Loucy (cell line): ENCODE measurements at regions not wholly inside any gene's neighbourhood (a gene's known extent, or its start where the extent isn't known, plus 50 kb on each side); places are given as distances from the start of the nearest gene placed in this dataset.

Source experiments
- H2AFZ ChIP-seq: fragments of 200-600 bp; sonication (generic); 2 replicates; pipeline ENCODE4 v1.6.0; 2016; ENCODE audit warnings: antibody characterized with exemption, mild to moderate bottlenecking, low read length, moderate library complexity
- H3F3A ChIP-seq: fragments of 200-600 bp; 2 replicates; pipeline ENCODE4 v1.6.0; 2016; ENCODE audit warnings: antibody characterized with exemption, low read depth, mild to moderate bottlenecking
- H3K27me3 ChIP-seq: fragments of 200-600 bp; sonication (generic); 2 replicates; pipeline ENCODE4 v1.6.1; 2014; ENCODE audit warnings: low read length, mild to moderate bottlenecking; ENCODE audit not compliant: insufficient read depth, poor library complexity, severe bottlenecking
- H3K36me3 ChIP-seq: fragments of 200-600 bp; sonication (generic); 2 replicates; pipeline ENCODE4 v1.6.1; 2016; ENCODE audit warnings: low read length; ENCODE audit not compliant: insufficient read depth
- H3K4me1 ChIP-seq: fragments of 200-600 bp; sonication (generic); 2 replicates; pipeline ENCODE4 v1.5.1; 2014; ENCODE audit warnings: low read length, mild to moderate bottlenecking; ENCODE audit not compliant: insufficient read depth, poor library complexity, severe bottlenecking
- H3K4me2 ChIP-seq: fragments of 200-600 bp; sonication (generic); 2 replicates; pipeline ENCODE4 v1.6.0; 2014; ENCODE audit warnings: antibody characterized with exemption, low read length, low read depth, mild to moderate bottlenecking; ENCODE audit not compliant: poor library complexity, severe bottlenecking
- H3K4me3 ChIP-seq: fragments of 200-600 bp; sonication (generic); 2 replicates; pipeline ENCODE4 v1.5.1; 2014; ENCODE audit warnings: low read length, mild to moderate bottlenecking, mixed read lengths; ENCODE audit not compliant: poor library complexity, severe bottlenecking
- H3K79me2 ChIP-seq: fragments of 200-600 bp; sonication (generic); 2 replicates; pipeline ENCODE4 v1.6.1; 2014; ENCODE audit warnings: low read length; ENCODE audit not compliant: insufficient read depth
- H3K9ac ChIP-seq: fragments of 200-600 bp; sonication (generic); 2 replicates; pipeline ENCODE4 v1.6.0; 2014; ENCODE audit warnings: mild to moderate bottlenecking, low read depth, low read length, moderate library complexity; ENCODE audit not compliant: poor library complexity, severe bottlenecking
- H3K9me2 ChIP-seq: fragments of 200-600 bp; sonication (generic); replicated peaks from 2 replicates; pipeline ENCODE4 v1.6.1; 2016; ENCODE audit warnings: low read depth, low read length, mixed read lengths
- H3K9me3 ChIP-seq: fragments of 200-600 bp; sonication (generic); 2 replicates; pipeline ENCODE4 v1.6.1; 2014; ENCODE audit warnings: mild to moderate bottlenecking, antibody characterized with exemption, low read length, low read depth; ENCODE audit not compliant: insufficient read depth
- H4K20me1 ChIP-seq: fragments of 200-600 bp; sonication (generic); 2 replicates; pipeline ENCODE4 v1.6.0; 2014; ENCODE audit warnings: antibody characterized with exemption, low read length, mild to moderate bottlenecking; ENCODE audit not compliant: insufficient read depth, poor library complexity, severe bottlenecking
- EZH2phosphoT487 ChIP-seq: fragments of 200-600 bp; IDR thresholded peaks from 2 replicates; pipeline ENCODE4 v1.6.1; 2018; ENCODE audit warnings: antibody characterized with exemption, mild to moderate bottlenecking, moderate library complexity, borderline replicate concordance
- TF ChIP-seq, protein P1 (sequence below): fragments of 200-600 bp; sonication (generic); conservative IDR thresholded peaks from 2 replicates; pipeline ENCODE4 v1.5.1; 2014; ENCODE audit warnings: mild to moderate bottlenecking, antibody characterized with exemption, low read length

DNA sequence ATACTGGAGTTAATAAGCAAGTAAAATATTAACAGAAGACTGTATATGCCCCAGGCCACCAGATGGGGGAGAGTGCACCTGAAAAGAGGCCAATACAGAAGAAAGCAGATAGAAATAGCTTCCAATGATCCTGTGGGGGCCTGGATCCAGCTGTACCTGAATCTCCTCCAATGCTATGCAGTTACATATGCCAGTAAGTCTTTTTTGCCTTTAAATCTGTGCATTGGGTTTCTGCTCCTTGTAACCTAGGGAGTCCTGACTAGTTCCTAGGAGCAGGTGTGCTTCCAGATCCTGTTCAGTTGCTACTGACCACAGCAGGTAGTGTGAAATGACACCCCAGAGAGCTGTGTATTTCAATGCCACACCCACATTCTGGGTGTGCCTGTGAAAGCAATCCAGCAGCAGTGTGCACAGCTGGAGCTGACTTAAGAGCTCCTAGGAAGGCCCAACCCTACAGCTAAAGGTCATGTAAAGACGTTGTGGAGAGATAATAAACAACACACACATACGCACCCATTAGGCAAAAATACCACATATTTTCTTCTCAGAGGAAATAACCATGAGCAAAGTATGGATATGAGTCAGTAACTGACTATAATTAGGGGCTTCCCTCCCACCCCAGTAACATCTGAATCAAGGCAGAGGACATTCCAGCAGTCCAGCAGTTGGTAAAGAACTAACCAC lies 62.2 kb upstream of the AKAP13 start:
- H3K9me2 ChIP-seq = no peaks in the 10 kb centered on the region
- 0 out of 2 replicates have a peak, but pooled peaks cover 3% of the 10 kb centered on the region for H3F3A ChIP-seq
- H3K79me2 ChIP-seq = no peaks in the 10 kb centered on the region
- no peak overlapping the region for H3K4me3 ChIP-seq
- no peaks in the 10 kb centered on the region for H4K20me1 ChIP-seq
- H2AFZ ChIP-seq = no peak overlapping the region
- peak overlapping the region; percentile 35 for H3K4me2 ChIP-seq
- no peaks in the 10 kb centered on the region for H3K27me3 ChIP-seq
- H3K9me3 ChIP-seq = 0 out of 2 replicates have a peak, but pooled peaks cover 3% of the 10 kb centered on the region
- H3K36me3 ChIP-seq = no peaks in the 10 kb centered on the region
- peaks cover 34% of the 10 kb centered on the region for H3K4me1 ChIP-seq
- no peak overlapping the region for H3K9ac ChIP-seq
- TF ChIP-seq EZH2phosphoT487 = no peak
- TF ChIP-seq, protein P1, sequence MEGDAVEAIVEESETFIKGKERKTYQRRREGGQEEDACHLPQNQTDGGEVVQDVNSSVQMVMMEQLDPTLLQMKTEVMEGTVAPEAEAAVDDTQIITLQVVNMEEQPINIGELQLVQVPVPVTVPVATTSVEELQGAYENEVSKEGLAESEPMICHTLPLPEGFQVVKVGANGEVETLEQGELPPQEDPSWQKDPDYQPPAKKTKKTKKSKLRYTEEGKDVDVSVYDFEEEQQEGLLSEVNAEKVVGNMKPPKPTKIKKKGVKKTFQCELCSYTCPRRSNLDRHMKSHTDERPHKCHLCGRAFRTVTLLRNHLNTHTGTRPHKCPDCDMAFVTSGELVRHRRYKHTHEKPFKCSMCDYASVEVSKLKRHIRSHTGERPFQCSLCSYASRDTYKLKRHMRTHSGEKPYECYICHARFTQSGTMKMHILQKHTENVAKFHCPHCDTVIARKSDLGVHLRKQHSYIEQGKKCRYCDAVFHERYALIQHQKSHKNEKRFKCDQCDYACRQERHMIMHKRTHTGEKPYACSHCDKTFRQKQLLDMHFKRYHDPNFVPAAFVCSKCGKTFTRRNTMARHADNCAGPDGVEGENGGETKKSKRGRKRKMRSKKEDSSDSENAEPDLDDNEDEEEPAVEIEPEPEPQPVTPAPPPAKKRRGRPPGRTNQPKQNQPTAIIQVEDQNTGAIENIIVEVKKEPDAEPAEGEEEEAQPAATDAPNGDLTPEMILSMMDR = peak; percentile 42

DNA sequence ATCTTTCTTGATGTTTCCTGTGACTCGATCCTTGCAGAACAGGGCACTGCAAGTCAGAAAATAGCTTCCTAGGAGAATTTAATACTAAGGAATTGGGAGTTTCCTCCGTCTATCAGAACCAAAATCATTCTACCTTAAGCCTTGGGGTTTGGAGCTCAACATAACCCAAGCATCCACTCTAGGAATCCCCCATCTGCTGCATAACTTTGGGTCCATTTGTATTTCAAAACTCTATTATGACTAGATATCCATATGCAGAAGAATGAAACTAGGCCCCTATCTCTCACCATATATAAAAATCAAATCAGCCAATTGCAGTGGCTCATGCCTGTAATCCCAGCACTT lies 61.7 kb upstream of the AKAP13 start:
- Histone ChIP-seq H2AFZ (no peak overlapping the region), H3K9me3 (0 out of 2 replicates have a peak, but pooled peaks cover 3% of the 10 kb centered on the region), H3K9ac (no peak overlapping the region), H3K27me3 (no peaks in the 10 kb centered on the region), H3K9me2 (no peaks in the 10 kb centered on the region), H3K4me1 (peaks cover 34% of the 10 kb centered on the region), H3K4me3 (no peak overlapping the region), H4K20me1 (no peaks in the 10 kb centered on the region), H3K79me2 (no peaks in the 10 kb centered on the region), H3F3A (0 out of 2 replicates have a peak, but pooled peaks cover 3% of the 10 kb centered on the region), H3K4me2 (peak overlapping the region; percentile 35), H3K36me3 (no peaks in the 10 kb centered on the region)
- TF ChIP-seq EZH2phosphoT487 = no peak
- TF ChIP-seq, protein P1 = no peak

DNA sequence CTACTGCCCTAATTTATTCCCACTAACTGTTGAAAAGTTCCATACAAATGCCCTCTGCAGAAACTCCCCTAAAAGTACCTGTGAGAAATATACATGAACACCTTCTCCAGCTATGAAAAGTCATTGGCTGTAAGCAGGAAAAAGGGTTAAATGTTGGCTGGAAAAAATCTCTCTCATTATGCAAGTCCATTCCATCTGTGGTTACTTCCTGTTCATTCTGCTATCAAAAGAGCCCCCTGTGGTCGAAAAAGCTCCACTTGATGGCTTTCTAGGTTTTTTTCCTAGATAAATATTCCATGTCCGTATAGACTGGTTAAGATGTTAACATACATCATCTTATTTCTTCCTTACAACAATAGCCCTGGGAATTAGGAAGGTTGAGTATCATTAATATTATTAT lies 56.2 kb upstream of the AKAP13 start:
- Histone ChIP-seq H3K4me2 (no peak overlapping the region), H3K9ac (no peak overlapping the region), H3K9me3 (0 out of 2 replicates have a peak, but pooled peaks cover 3% of the 10 kb centered on the region), H3K36me3 (no peaks in the 10 kb centered on the region), H2AFZ (no peak overlapping the region), H3K4me3 (no peak overlapping the region), H4K20me1 (no peaks in the 10 kb centered on the region), H3K27me3 (no peaks in the 10 kb centered on the region), H3K9me2 (no peaks in the 10 kb centered on the region), H3F3A (no peaks in the 10 kb centered on the region), H3K79me2 (no peaks in the 10 kb centered on the region), H3K4me1 (no peaks in the 10 kb centered on the region)
- TF ChIP-seq, protein P1 = peak; percentile 13; the same call in 1 of the 2 replicates
- no peak for TF ChIP-seq EZH2phosphoT487
